K562 (cell line): ENCODE measurements at regions not wholly inside any gene's neighbourhood (a gene's known extent, or its start where the extent isn't known, plus 50 kb on each side); places are given as distances from the start of the nearest gene placed in this dataset.

Experiments
- ATAC-seq: fragments of 200-7000 bp; cut with Tn5 transposase; 3 replicates; pipeline ENCODE4 v1.9.1; 2020; ENCODE audit warnings: moderate library complexity
- BruUV-seq: library from RNA; stranded (reverse); fragments of 400-500 nt; replicated peaks from 2 replicates; lab custom pipeline; 2021; lab: Mats Ljungman, UMichigan
- CTCF ChIA-PET: fragments of 300-600 bp; formaldehyde crosslinking; extraction: SDS; loops from one replicate; lab custom pipeline; 2021; ENCODE audit warnings: low intra/inter-chr PET ratio; lab: Yijun Ruan, JAX
- POLR2A ChIA-PET: fragments of 300-600, 350-650 bp; sonication (Branson Sonifier 250); formaldehyde crosslinking; extraction: SDS; loops from one replicate; lab custom pipeline; 2021; ENCODE audit warnings: antibody characterized with exemption, inconsistent platforms; lab: Yijun Ruan, JAX
- DNase-seq, 4 experiments: peaks; one replicate each; pipeline versions ENCODE4 v3.0.0 to v3.0.0-alpha.2; 2011 to 2018; ENCODE audit warnings: low spot score in 3 of 4, mixed read lengths in 3 of 4; ENCODE audit errors: extremely low read depth in 1 of 4
- FAIRE-seq: peaks from 2 replicates; lab custom pipeline; 2011; peaks lifted over from hg19 to GRCh38; lab: Jason Lieb, UNC
- H2AFZ ChIP-seq: 2 replicates; pipeline ENCODE4 v1.6.0; 2011; ENCODE audit warnings: low read depth, low read length, control low read depth, inconsistent platforms
- H3K27ac ChIP-seq: fragments of 200-600 bp; 3 replicates; pipeline ENCODE4 v1.8.0; 2011; ENCODE audit warnings: low read depth, mild to moderate bottlenecking, control low read depth, inconsistent platforms, low read length, moderate library complexity, mixed read lengths; ENCODE audit errors: extremely low read depth
- H3K27me3 ChIP-seq, 2 experiments: fragments of 300-600 bp in 1 of 2; 2 replicates in 1 of 2; 3 replicates in 1 of 2; pipeline versions ENCODE4 v1.6.0 to v1.8.0; 2011; ENCODE audit warnings: inconsistent platforms in 2 of 2, low read length in 2 of 2, mild to moderate bottlenecking in 1 of 2, mixed read lengths in 1 of 2, moderate library complexity in 1 of 2; ENCODE audit not compliant: control insufficient read depth in 2 of 2, insufficient read depth in 2 of 2
- H3K36me3 ChIP-seq: fragments of 300-600 bp; 3 replicates; pipeline ENCODE4 v1.8.0; 2011; ENCODE audit warnings: mild to moderate bottlenecking, low read length, inconsistent platforms; ENCODE audit not compliant: control insufficient read depth, insufficient read depth
- H3K4me1 ChIP-seq, 2 experiments: fragments of 200-600 bp in 1 of 2; replicated peaks in 1 of 2; 2 replicates in 1 of 2; 3 replicates in 1 of 2; pipeline versions ENCODE4 v1.5.1 to v1.8.0; 2011; ENCODE audit warnings: inconsistent platforms in 2 of 2, low read length in 2 of 2, mild to moderate bottlenecking in 1 of 2, mixed read lengths in 1 of 2, moderate library complexity in 1 of 2; ENCODE audit not compliant: control insufficient read depth in 2 of 2, insufficient read depth in 2 of 2
- H3K4me2 ChIP-seq: 2 replicates; pipeline ENCODE4 v1.6.1; 2011; ENCODE audit warnings: low read length, control low read depth, inconsistent platforms, mixed read lengths; ENCODE audit not compliant: insufficient read depth
- H3K4me3 ChIP-seq: fragments of 200-600 bp; sonication (generic), shearing (Covaris generic); 2 replicates; pipeline ENCODE4 v1.5.1; 2016; ENCODE audit warnings: control low read depth, inconsistent platforms
- H3K79me2 ChIP-seq: fragments of 200-600 bp; 3 replicates; pipeline ENCODE4 v1.8.0; 2011; ENCODE audit warnings: low read length, inconsistent platforms; ENCODE audit not compliant: control insufficient read depth, insufficient read depth
- H3K9ac ChIP-seq, 2 experiments: 2 replicates each; pipeline versions ENCODE4 v1.6.0 to v1.6.1; 2011; ENCODE audit warnings: low read depth in 2 of 2, low read length in 2 of 2, control low read depth in 1 of 2, inconsistent platforms in 1 of 2, mild to moderate bottlenecking in 1 of 2, mixed read lengths in 1 of 2; ENCODE audit not compliant: insufficient read depth in 1 of 2
- H3K9me1 ChIP-seq: one replicate; pipeline ENCODE4 v1.6.0; 2011; ENCODE audit warnings: inconsistent platforms, mild to moderate bottlenecking, low read length, moderate library complexity; ENCODE audit not compliant: control insufficient read depth, insufficient read depth
- H3K9me3 ChIP-seq: replicated peaks from 2 replicates; pipeline ENCODE4 v1.5.1; 2011; ENCODE audit warnings: low read depth, low read length, inconsistent platforms; ENCODE audit not compliant: control insufficient read depth, insufficient read depth
- H4K20me1 ChIP-seq: replicated peaks from 2 replicates; pipeline ENCODE4 v1.6.1; 2011; ENCODE audit warnings: low read length, inconsistent platforms, mixed read lengths; ENCODE audit not compliant: control insufficient read depth, insufficient read depth
- ATF4 ChIP-seq: fragments of 450-650 bp; formaldehyde crosslinking; IDR thresholded peaks from 2 replicates; pipeline ENCODE4 v1.4.0; 2022; ENCODE audit warnings: mild to moderate bottlenecking, moderate library complexity
- CBFA2T2 ChIP-seq: fragments of 450-650 bp; conservative IDR thresholded peaks from 2 replicates; pipeline ENCODE4 v1.6.1; 2017; ENCODE audit warnings: mild to moderate bottlenecking
- CTBP1 ChIP-seq: fragments of 450-650 bp; IDR thresholded peaks from 2 replicates; pipeline ENCODE4 v1.6.1; 2016; ENCODE audit warnings: borderline replicate concordance
- POLR3A ChIP-seq: IDR thresholded peaks from 2 replicates; pipeline ENCODE4 v1.6.1; 2011; ENCODE audit warnings: borderline replicate concordance, mild to moderate bottlenecking, moderate library complexity; ENCODE audit not compliant: insufficient read length, insufficient read depth; ENCODE audit errors: extremely low read depth
- PREB ChIP-seq: sonication (generic); formaldehyde crosslinking; IDR thresholded peaks from 2 replicates; pipeline ENCODE4 v1.8.1; 2023; ENCODE audit warnings: mild to moderate bottlenecking, missing genetic modification reagents
- ZNF280B ChIP-seq: fragments of 250-450 bp; sonication (Bioruptor Pico); IDR thresholded peaks from 2 replicates; pipeline ENCODE4 v1.5.1; 2021; ENCODE audit warnings: mild to moderate bottlenecking
- ZSCAN29 ChIP-seq: fragments of 450-650 bp; IDR thresholded peaks from 2 replicates; pipeline ENCODE4 v1.6.1; 2017
- WGBS: fragments of 100-300 bp; shearing (Covaris generic); methylation state at CpG from one replicate; pipeline ENCODE4 v1.1.6; 2016; ENCODE audit warnings: low coverage, mixed read lengths; ENCODE audit not compliant: insufficient coverage; ENCODE audit errors: missing lambda C conversion rate; 5-methylcytosine and 5-hydroxymethylcytosine counted together
- in situ Hi-C: fragments of 300-500 bp; cut with MboI; formaldehyde crosslinking; loops from 4 replicates; pipeline ENCODE4 v1.15.0; 2018; ENCODE audit warnings: inconsistent platforms, mixed read lengths
- intact Hi-C: fragments of 100-400 bp; cut with micrococcal nuclease; formaldehyde crosslinking; loops from 2 replicates; pipeline ENCODE4 v1.14.2; 2022
- TF ChIP-seq, protein P1 (sequence below), 2 experiments: IDR thresholded peaks; 2 replicates each; pipeline ENCODE4 v1.6.1; 2012; ENCODE audit warnings: improper control_type of control experiment in 2 of 2, low read depth in 2 of 2, low read length in 2 of 2, borderline replicate concordance in 1 of 2
- TF ChIP-seq, protein P2 (sequence below): IDR thresholded peaks from 2 replicates; pipeline ENCODE4 v1.6.1; 2011; ENCODE audit not compliant: insufficient read length; ENCODE audit errors: extremely low read depth

DNA sequence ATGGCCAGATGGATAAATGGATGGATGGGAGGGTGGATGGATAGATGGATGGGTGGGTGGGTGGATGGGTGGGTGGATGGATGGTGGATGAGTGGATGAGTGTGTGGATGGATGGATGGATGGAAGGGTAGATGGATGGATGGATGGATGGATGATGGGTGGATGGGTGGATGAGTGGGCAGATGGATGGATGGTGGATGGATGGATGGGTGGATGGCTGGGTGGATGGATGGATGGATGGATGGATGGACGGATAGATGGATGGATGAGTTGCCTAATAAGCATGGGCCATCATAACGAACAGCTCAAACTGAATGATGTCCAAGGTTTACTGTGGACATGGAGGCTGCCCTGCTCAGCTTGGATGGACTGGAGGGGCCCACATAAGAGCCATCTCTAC is 89.8 kb upstream of the SMIM23 start:
- BruUV-seq = no TSS peak
- no peak for FAIRE-seq
- CTCF ChIA-PET = no interaction called here
- ATAC-seq = no peak
- Histone ChIP-seq H3K4me3 (no peak overlapping the region), H4K20me1 (0 out of 2 replicates have a peak, but pooled peaks cover 5% of the 10 kb centered on the region), H3K27ac (no peak overlapping the region), H3K4me1 (no peaks in the 10 kb centered on the region), H3K9me3 (no peaks in the 10 kb centered on the region), H3K36me3 (no peaks in the 10 kb centered on the region), H3K9ac (no peak overlapping the region), H3K9me1 (no peaks in the 10 kb centered on the region), H2AFZ (no peak overlapping the region), H3K4me2 (no peak overlapping the region), H3K79me2 (no peaks in the 10 kb centered on the region), H3K27me3 (peaks cover 7 to 29% of the 10 kb centered on the region in 2 experiments; a peak in 4 of 5 replicates)
- DNase-seq = no peak
- POLR2A ChIA-PET = no interaction called here
- WGBS = 0% methylated on average over 2 of the region's 2 CpGs
- in situ Hi-C loops (no loop called here), intact Hi-C loops (no loop called here)
- TF ChIP-seq CBFA2T2 (no peak), POLR3A (no peak), PREB (no peak), ZSCAN29 (no peak), CTBP1 (no peak), ZNF280B (CRISPR knock-in tag) (no peak), ATF4 (CRISPR knock-in tag) (no peak)
- TF ChIP-seq, protein P1, sequence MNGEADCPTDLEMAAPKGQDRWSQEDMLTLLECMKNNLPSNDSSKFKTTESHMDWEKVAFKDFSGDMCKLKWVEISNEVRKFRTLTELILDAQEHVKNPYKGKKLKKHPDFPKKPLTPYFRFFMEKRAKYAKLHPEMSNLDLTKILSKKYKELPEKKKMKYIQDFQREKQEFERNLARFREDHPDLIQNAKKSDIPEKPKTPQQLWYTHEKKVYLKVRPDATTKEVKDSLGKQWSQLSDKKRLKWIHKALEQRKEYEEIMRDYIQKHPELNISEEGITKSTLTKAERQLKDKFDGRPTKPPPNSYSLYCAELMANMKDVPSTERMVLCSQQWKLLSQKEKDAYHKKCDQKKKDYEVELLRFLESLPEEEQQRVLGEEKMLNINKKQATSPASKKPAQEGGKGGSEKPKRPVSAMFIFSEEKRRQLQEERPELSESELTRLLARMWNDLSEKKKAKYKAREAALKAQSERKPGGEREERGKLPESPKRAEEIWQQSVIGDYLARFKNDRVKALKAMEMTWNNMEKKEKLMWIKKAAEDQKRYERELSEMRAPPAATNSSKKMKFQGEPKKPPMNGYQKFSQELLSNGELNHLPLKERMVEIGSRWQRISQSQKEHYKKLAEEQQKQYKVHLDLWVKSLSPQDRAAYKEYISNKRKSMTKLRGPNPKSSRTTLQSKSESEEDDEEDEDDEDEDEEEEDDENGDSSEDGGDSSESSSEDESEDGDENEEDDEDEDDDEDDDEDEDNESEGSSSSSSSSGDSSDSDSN (IDR thresholded peaks at IDR 0.05; ENCODE audit: borderline replicate concordance in 1 of 2, low read depth in 2 of 2, low read length in 2 of 2) = no peak
- TF ChIP-seq, protein P2, sequence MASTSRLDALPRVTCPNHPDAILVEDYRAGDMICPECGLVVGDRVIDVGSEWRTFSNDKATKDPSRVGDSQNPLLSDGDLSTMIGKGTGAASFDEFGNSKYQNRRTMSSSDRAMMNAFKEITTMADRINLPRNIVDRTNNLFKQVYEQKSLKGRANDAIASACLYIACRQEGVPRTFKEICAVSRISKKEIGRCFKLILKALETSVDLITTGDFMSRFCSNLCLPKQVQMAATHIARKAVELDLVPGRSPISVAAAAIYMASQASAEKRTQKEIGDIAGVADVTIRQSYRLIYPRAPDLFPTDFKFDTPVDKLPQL = no peak
